Endothelial cell of umbilical vein (primary cell): ENCODE measurements at regions not wholly inside any gene's neighbourhood (a gene's known extent, or its start where the extent isn't known, plus 50 kb on each side); places are given as distances from the start of the nearest gene placed in this dataset.

Source experiments
- BruUV-seq: library from RNA; stranded (reverse); fragments of 400-500 nt; replicated peaks from 2 replicates; lab custom pipeline; 2021; lab: Mats Ljungman, UMichigan
- CTCF ChIA-PET: fragments of 300-600, 350-600 bp; sonication (Branson Sonifier 250); formaldehyde crosslinking; loops from one replicate; lab custom pipeline; 2021; ENCODE audit warnings: antibody characterized with exemption, inconsistent platforms; lab: Charles Lee
- POLR2A ChIA-PET: fragments of 300-600, 350-600 bp; sonication (Branson Sonifier 250); formaldehyde crosslinking; loops from one replicate; lab custom pipeline; 2021; ENCODE audit warnings: antibody characterized with exemption, inconsistent platforms; lab: Charles Lee
- DNase-seq: peaks from one replicate; pipeline ENCODE4 v3.0.0-alpha.2; 2011; ENCODE audit warnings: low read depth, low spot score
- FAIRE-seq: peaks from 2 replicates; lab custom pipeline; 2011; peaks lifted over from hg19 to GRCh38; lab: Jason Lieb, UNC
- H2AFZ ChIP-seq: 2 replicates; pipeline ENCODE4 v1.6.0; 2012; ENCODE audit warnings: low read depth, low read length, control low read depth, inconsistent platforms
- H3K27ac ChIP-seq: 2 replicates; pipeline ENCODE4 v1.5.1; 2011; ENCODE audit warnings: low read depth, mild to moderate bottlenecking, control low read depth, low read length, moderate library complexity; ENCODE audit not compliant: insufficient read depth
- H3K27me3 ChIP-seq, 2 experiments: 2 replicates each; pipeline versions ENCODE4 v1.6.0 to v1.6.1; 2011; ENCODE audit warnings: low read length in 2 of 2, mixed read lengths in 1 of 2; ENCODE audit not compliant: control insufficient read depth in 2 of 2, insufficient read depth in 2 of 2
- H3K36me3 ChIP-seq, 2 experiments: 2 replicates in 1 of 2; 3 replicates in 1 of 2; pipeline ENCODE4 v1.5.1; 2011; ENCODE audit warnings: low read length in 2 of 2, mild to moderate bottlenecking in 1 of 2, moderate library complexity in 1 of 2; ENCODE audit not compliant: control insufficient read depth in 2 of 2, insufficient read depth in 2 of 2; ENCODE audit errors: extremely low read depth in 1 of 2
- H3K4me1 ChIP-seq: 3 replicates; pipeline ENCODE4 v1.5.1; 2011; ENCODE audit warnings: mild to moderate bottlenecking, low read length; ENCODE audit not compliant: control insufficient read depth, insufficient read depth; ENCODE audit errors: extremely low read depth
- H3K4me2 ChIP-seq: 2 replicates; pipeline ENCODE4 v1.6.1; 2011; ENCODE audit warnings: low read length, control low read depth, mixed read lengths; ENCODE audit not compliant: insufficient read depth
- H3K4me3 ChIP-seq, 3 experiments: fragments of 200-600 bp in 1 of 3; sonication (generic), shearing (Covaris generic) in 1 of 3; replicated peaks in 1 of 3; 2 replicates each; pipeline ENCODE4 v1.5.1; 2011 to 2016; ENCODE audit warnings: control low read depth in 3 of 3, low read length in 3 of 3, mild to moderate bottlenecking in 2 of 3, inconsistent platforms in 1 of 3, low read depth in 1 of 3, moderate library complexity in 1 of 3; ENCODE audit not compliant: insufficient read depth in 1 of 3
- H3K79me2 ChIP-seq: 2 replicates; pipeline ENCODE4 v1.6.0; 2012; ENCODE audit warnings: low read length, inconsistent platforms; ENCODE audit not compliant: control insufficient read depth, insufficient read depth
- H3K9ac ChIP-seq: replicated peaks from 2 replicates; pipeline ENCODE3; 2011; ENCODE audit warnings: low read length, control low read depth; ENCODE audit not compliant: insufficient read depth; ENCODE audit errors: extremely low read depth
- H3K9me1 ChIP-seq: replicated peaks from 3 replicates; pipeline ENCODE4 v1.6.0; 2011; ENCODE audit warnings: mild to moderate bottlenecking, low read length; ENCODE audit not compliant: control insufficient read depth, insufficient read depth; ENCODE audit errors: extremely low read depth
- H3K9me3 ChIP-seq: replicated peaks from 2 replicates; pipeline ENCODE4 v1.5.1; 2012; ENCODE audit warnings: low read length, inconsistent platforms; ENCODE audit not compliant: control insufficient read depth, insufficient read depth
- H4K20me1 ChIP-seq: replicated peaks from 2 replicates; pipeline ENCODE3; 2011; ENCODE audit warnings: mild to moderate bottlenecking, low read length; ENCODE audit not compliant: control insufficient read depth, insufficient read depth; ENCODE audit errors: extremely low read depth
- EZH2 ChIP-seq: IDR thresholded peaks from 2 replicates; pipeline ENCODE4 v1.6.1; 2012; ENCODE audit warnings: borderline replicate concordance, low read depth, mild to moderate bottlenecking, moderate library complexity, low read length, inconsistent platforms; ENCODE audit not compliant: severe bottlenecking
- FOS ChIP-seq: IDR thresholded peaks from 2 replicates; pipeline ENCODE4 v1.6.1; 2011; ENCODE audit warnings: mild to moderate bottlenecking, low read length, moderate library complexity, borderline replicate concordance; ENCODE audit not compliant: insufficient read depth
- GATA2 ChIP-seq: IDR thresholded peaks from 2 replicates; pipeline ENCODE4 v1.7.0; 2011; ENCODE audit warnings: low read depth, mild to moderate bottlenecking, moderate library complexity, mixed read lengths, low read length; ENCODE audit not compliant: insufficient read length, insufficient read depth
- JUN ChIP-seq: IDR thresholded peaks from 2 replicates; pipeline ENCODE4 v1.6.1; 2011; ENCODE audit warnings: borderline replicate concordance, low read depth; ENCODE audit not compliant: insufficient read length, insufficient read depth
- MYC ChIP-seq: IDR thresholded peaks from one replicate; pipeline ENCODE4 v1.6.1; 2011; ENCODE audit warnings: mild to moderate bottlenecking, low read depth, low read length
- POLR2A ChIP-seq: IDR thresholded peaks from 2 replicates; pipeline ENCODE4 v1.6.1; 2012; ENCODE audit warnings: low read depth, mild to moderate bottlenecking, control low read depth, low read length
- POLR2AphosphoS5 ChIP-seq: IDR thresholded peaks from 2 replicates; pipeline ENCODE4 v1.6.1; 2012; ENCODE audit warnings: low read depth, mild to moderate bottlenecking, control low read depth, low read length, moderate library complexity; ENCODE audit not compliant: insufficient read depth
- dilution Hi-C: fragments of 300-500 bp; cut with MboI; formaldehyde crosslinking; loops from one replicate; pipeline ENCODE4 v1.15.0; 2019; ENCODE audit warnings: low sequenced_read_pairs; ENCODE audit not compliant: extremely low pct_ligation_motif_present
- intact Hi-C: fragments of 100-400 bp; cut with micrococcal nuclease; formaldehyde crosslinking; loops from one replicate; pipeline ENCODE4 v1.10.0; 2022
- TF ChIP-seq, protein P1 (sequence below): IDR thresholded peaks from 2 replicates; pipeline ENCODE4 v1.6.1; 2011; ENCODE audit not compliant: insufficient read depth, insufficient read length
- TF ChIP-seq, protein P2 (sequence below), 2 donors: IDR thresholded peaks; 1 replicate in 1 of 2; 2 replicates in 1 of 2; pipeline ENCODE4 v1.5.1; 2011; ENCODE audit warnings: low read length in 2 of 2, mild to moderate bottlenecking in 2 of 2, moderate library complexity in 2 of 2, control low read depth in 1 of 2, inconsistent platforms in 1 of 2, low read depth in 1 of 2; ENCODE audit not compliant: insufficient read depth in 1 of 2; ENCODE audit errors: extremely low read depth in 1 of 2

DNA sequence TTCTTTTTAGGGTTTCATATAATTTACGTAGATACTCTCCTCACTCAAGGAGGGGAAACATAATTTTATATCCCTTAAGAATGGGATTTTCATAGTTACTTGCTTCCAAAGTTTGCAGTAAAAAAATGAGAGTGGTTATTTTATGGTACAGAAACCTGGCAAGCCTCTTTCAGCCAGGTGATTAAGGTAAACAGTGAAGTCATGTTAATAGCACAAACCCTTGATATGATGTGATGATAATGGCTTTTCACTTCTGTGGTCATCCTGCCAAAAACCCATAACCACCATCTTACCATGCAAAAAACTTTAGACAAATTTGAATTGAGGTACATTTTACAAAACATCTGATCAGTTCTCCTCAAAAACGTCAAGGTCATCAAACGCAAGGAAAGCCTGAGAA lies 517.8 kb downstream of the SLITRK5 start:
- intact Hi-C loops, result no loop called here
- no peaks in the 10 kb centered on the region for H3K9me3 ChIP-seq
- FAIRE-seq, result no peak
- CTCF ChIA-PET, result no interaction called here
- no peak overlapping the region for H3K4me2 ChIP-seq
- POLR2A ChIA-PET, result no interaction called here
- BruUV-seq, result no TSS peak
- DNase-seq, result no peak
- dilution Hi-C loops, result no loop called here
- H3K9me1 ChIP-seq, result no peaks in the 10 kb centered on the region
- no peaks in the 10 kb centered on the region for H3K4me1 ChIP-seq
- H3K36me3 ChIP-seq, result no peaks in the 10 kb centered on the region
- no peaks in the 10 kb centered on the region for H3K27me3 ChIP-seq
- TF ChIP-seq, protein P1, sequence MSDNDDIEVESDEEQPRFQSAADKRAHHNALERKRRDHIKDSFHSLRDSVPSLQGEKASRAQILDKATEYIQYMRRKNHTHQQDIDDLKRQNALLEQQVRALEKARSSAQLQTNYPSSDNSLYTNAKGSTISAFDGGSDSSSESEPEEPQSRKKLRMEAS, result no peak
- TF ChIP-seq POLR2AphosphoS5 (no peak), POLR2A (no peak), FOS (no peak), JUN (no peak), MYC (no peak), EZH2 (no peak), GATA2 (no peak)
- TF ChIP-seq, protein P2, sequence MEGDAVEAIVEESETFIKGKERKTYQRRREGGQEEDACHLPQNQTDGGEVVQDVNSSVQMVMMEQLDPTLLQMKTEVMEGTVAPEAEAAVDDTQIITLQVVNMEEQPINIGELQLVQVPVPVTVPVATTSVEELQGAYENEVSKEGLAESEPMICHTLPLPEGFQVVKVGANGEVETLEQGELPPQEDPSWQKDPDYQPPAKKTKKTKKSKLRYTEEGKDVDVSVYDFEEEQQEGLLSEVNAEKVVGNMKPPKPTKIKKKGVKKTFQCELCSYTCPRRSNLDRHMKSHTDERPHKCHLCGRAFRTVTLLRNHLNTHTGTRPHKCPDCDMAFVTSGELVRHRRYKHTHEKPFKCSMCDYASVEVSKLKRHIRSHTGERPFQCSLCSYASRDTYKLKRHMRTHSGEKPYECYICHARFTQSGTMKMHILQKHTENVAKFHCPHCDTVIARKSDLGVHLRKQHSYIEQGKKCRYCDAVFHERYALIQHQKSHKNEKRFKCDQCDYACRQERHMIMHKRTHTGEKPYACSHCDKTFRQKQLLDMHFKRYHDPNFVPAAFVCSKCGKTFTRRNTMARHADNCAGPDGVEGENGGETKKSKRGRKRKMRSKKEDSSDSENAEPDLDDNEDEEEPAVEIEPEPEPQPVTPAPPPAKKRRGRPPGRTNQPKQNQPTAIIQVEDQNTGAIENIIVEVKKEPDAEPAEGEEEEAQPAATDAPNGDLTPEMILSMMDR (IDR thresholded peaks at IDR 0.05; ENCODE audit: extremely low read depth in 1 of 2, insufficient read depth in 1 of 2, low read depth in 1 of 2, low read length in 2 of 2), result no peak
- H4K20me1 ChIP-seq, result no peaks in the 10 kb centered on the region
- no peak overlapping the region for H2AFZ ChIP-seq
- H3K4me3 ChIP-seq, result no peak overlapping the region
- no peak overlapping the region for H3K9ac ChIP-seq
- no peak overlapping the region for H3K27ac ChIP-seq
- H3K79me2 ChIP-seq, result no peaks in the 10 kb centered on the region
